ENCODE measurements at regions not wholly inside any gene's neighbourhood (a gene's known extent, or its start where the extent isn't known, plus 50 kb on each side); places are given as distances from the start of the nearest gene placed in this dataset.

GRCh38 chr11:22456993-22457762 lies 119.0 kb downstream of the SLC17A6 start:
- Mint-ChIP-seq H3K36me3 (ENCODE audit: low read depth) (no peaks in the 10 kb centered on the region), H3K4me3 (no peak overlapping the region), H3K27ac (no peak overlapping the region), H3K27me3 (ENCODE audit: insufficient read depth) (no peaks in the 10 kb centered on the region), H3K9me3 (no peaks in the 10 kb centered on the region), H3K4me1 (no peaks in the 10 kb centered on the region)
- no peak for DNase-seq
- H3K27me3 ChIP-seq (ENCODE audit: control insufficient read depth, insufficient read depth, low read length, poor library complexity, severe bottlenecking), result no peaks in the 10 kb centered on the region
- H3K4me3 ChIP-seq (ENCODE audit: low read length), result no peak overlapping the region
- H3K9me3 ChIP-seq (ENCODE audit: control insufficient read depth, low read length), result no peaks in the 10 kb centered on the region
- WGBS, 2 experiments (ENCODE audit: insufficient coverage in 1 of 2, insufficient read length in 1 of 2), result 83% methylated on average over 1 of the region's 1 CpG; no CpG with 5 or more reads in 1 of the 2 experiments
- peak overlapping the region; percentile 42 for H3K27ac ChIP-seq (ENCODE audit: low read depth, low read length)
- TF ChIP-seq CTCF (conservative IDR thresholded peaks at IDR 0.05), result no peak
- H3K4me1 ChIP-seq (ENCODE audit: control insufficient read depth, insufficient read depth, low read length), result no peaks in the 10 kb centered on the region
- no peaks in the 10 kb centered on the region for H3K36me3 ChIP-seq (ENCODE audit: control insufficient read depth, insufficient read depth, low read length)
- no peak overlapping the region for H3K9ac ChIP-seq (ENCODE audit: extremely low read depth, low read length, poor library complexity, severe bottlenecking)

GRCh38 chr11:22454461-22455090 lies 116.4 kb downstream of the SLC17A6 start:
- no peaks in the 10 kb centered on the region for H3K36me3 Mint-ChIP-seq (ENCODE audit: low read depth)

GRCh38 chr11:22449441-22449840 lies 111.3 kb downstream of the SLC17A6 start:
- Histone ChIP-seq H3K27me3 (ENCODE audit: control insufficient read depth, insufficient read depth, low read length, poor library complexity, severe bottlenecking) (no peaks in the 10 kb centered on the region), H3K36me3 (ENCODE audit: control insufficient read depth, insufficient read depth, low read length) (no peaks in the 10 kb centered on the region), H3K9me3 (ENCODE audit: control insufficient read depth, low read length) (no peaks in the 10 kb centered on the region), H3K4me3 (ENCODE audit: low read length) (peak overlapping the region; percentile 13), H3K4me1 (ENCODE audit: control insufficient read depth, insufficient read depth, low read length) (peaks cover 8% of the 10 kb centered on the region), H3K9ac (ENCODE audit: extremely low read depth, low read length, poor library complexity, severe bottlenecking) (no peak overlapping the region), H3K27ac (ENCODE audit: low read depth, low read length) (no peak overlapping the region)
- Mint-ChIP-seq H3K4me3 (no peak overlapping the region), H3K27me3 (ENCODE audit: insufficient read depth) (peaks cover 2% of the 10 kb centered on the region), H3K36me3 (ENCODE audit: low read depth) (no peaks in the 10 kb centered on the region), H3K9me3 (no peaks in the 10 kb centered on the region), H3K4me1 (no peaks in the 10 kb centered on the region), H3K27ac (no peak overlapping the region)
- TF ChIP-seq CTCF (conservative IDR thresholded peaks at IDR 0.05), result no peak
- no peak for DNase-seq

More at GRCh38 chr11:22454461-22455090, 116.4 kb downstream of the SLC17A6 start:
- Mint-ChIP-seq H3K4me1 (no peaks in the 10 kb centered on the region), H3K4me3 (no peak overlapping the region), H3K9me3 (no peaks in the 10 kb centered on the region), H3K27me3 (ENCODE audit: insufficient read depth) (no peaks in the 10 kb centered on the region), H3K27ac (no peak overlapping the region)
- H3K9ac ChIP-seq (ENCODE audit: extremely low read depth, low read length, poor library complexity, severe bottlenecking), result no peak overlapping the region
- H3K9me3 ChIP-seq (ENCODE audit: control insufficient read depth, low read length), result no peaks in the 10 kb centered on the region
- no peak overlapping the region for H3K4me3 ChIP-seq (ENCODE audit: low read length)
- H3K4me1 ChIP-seq (ENCODE audit: control insufficient read depth, insufficient read depth, low read length), result peaks cover 8% of the 10 kb centered on the region
- no peaks in the 10 kb centered on the region for H3K36me3 ChIP-seq (ENCODE audit: control insufficient read depth, insufficient read depth, low read length)
- H3K27ac ChIP-seq (ENCODE audit: low read depth, low read length), result peak overlapping the region; percentile 78
- no peak for DNase-seq
- no peaks in the 10 kb centered on the region for H3K27me3 ChIP-seq (ENCODE audit: control insufficient read depth, insufficient read depth, low read length, poor library complexity, severe bottlenecking)
- 82 to 90% methylated on average over 1 to 3 of the region's 4 CpGs for WGBS, 2 experiments (ENCODE audit: insufficient coverage in 1 of 2, insufficient read length in 1 of 2)
- TF ChIP-seq CTCF (conservative IDR thresholded peaks at IDR 0.05), result no peak
